HG02571 (cell line): ENCODE measurements at regions not wholly inside any gene's neighbourhood (a gene's known extent, or its start where the extent isn't known, plus 50 kb on each side); places are given as distances from the start of the nearest gene placed in this dataset.
"Not testable (repeated sequence)": the region's sequence is repeated elsewhere in the genome, so short reads cannot be mapped to it uniquely, and the experiment has no call there.

ENCODE experiments used
- ATAC-seq: cut with Tn5 transposase; IDR thresholded peaks from one replicate; pipeline ENCODE4 v1.9.1; 2021; ENCODE audit warnings: mild to moderate bottlenecking, moderate library complexity; ENCODE audit not compliant: unreplicated experiment

- no peak for ATAC-seq
Measured at GRCh38 chr7:81014266-81014665, 95.4 kb upstream of the SEMA3C start.

- ATAC-seq = no peak
Measured at GRCh38 chr7:81013083-81013817, 94.4 kb upstream of the SEMA3C start.

- no peak for ATAC-seq
Measured at GRCh38 chr7:81008901-81009300, 90.0 kb upstream of the SEMA3C start.

GRCh38 chr7:81007051-81007450 is 88.2 kb upstream of the SEMA3C start:
- ATAC-seq = no peak

- ATAC-seq = no peak
Measured at GRCh38 chr7:81005254-81005653, 86.4 kb upstream of the SEMA3C start.

- no peak for ATAC-seq
Measured at GRCh38 chr7:81004098-81004497, 85.2 kb upstream of the SEMA3C start.

GRCh38 chr7:81003326-81003725 is 84.5 kb upstream of the SEMA3C start:
- no peak for ATAC-seq

GRCh38 chr7:81002421-81002820 is 83.6 kb upstream of the SEMA3C start:
- no peak for ATAC-seq

GRCh38 chr7:80999771-81000170 is 80.9 kb upstream of the SEMA3C start:
- no peak for ATAC-seq

GRCh38 chr7:80999100-80999499 is 80.2 kb upstream of the SEMA3C start:
- ATAC-seq = no peak

- ATAC-seq = no peak
Measured at GRCh38 chr7:80997841-80998240, 79.0 kb upstream of the SEMA3C start.

GRCh38 chr7:80996236-80996635 is 77.4 kb upstream of the SEMA3C start:
- ATAC-seq = not testable (repeated sequence)

GRCh38 chr7:80991654-80992053 is 72.8 kb upstream of the SEMA3C start:
- no peak for ATAC-seq

- no peak for ATAC-seq
Measured at GRCh38 chr7:80984619-80985018, 65.8 kb upstream of the SEMA3C start.

GRCh38 chr7:80981405-80981804 is 62.6 kb upstream of the SEMA3C start:
- ATAC-seq = no peak

GRCh38 chr7:80977751-80978150 is 58.9 kb upstream of the SEMA3C start:
- no peak for ATAC-seq

GRCh38 chr7:80974396-80975358 is 55.8 kb upstream of the SEMA3C start:
- ATAC-seq = no peak

GRCh38 chr7:80971225-80971624 is 52.4 kb upstream of the SEMA3C start:
- no peak for ATAC-seq
